ENCODE measurements at regions not wholly inside any gene's neighbourhood (a gene's known extent, or its start where the extent isn't known, plus 50 kb on each side); places are given as distances from the start of the nearest gene placed in this dataset.

GRCh38 chr3:180116658-180117057, 79.9 kb upstream of the PEX5L start:
- no peaks in the 10 kb centered on the region for H4K20me1 ChIP-seq (ENCODE audit: insufficient read depth, low read length)
- no peak overlapping the region for H2AFZ ChIP-seq (ENCODE audit: low read length)
- no peak overlapping the region for H3K9ac ChIP-seq (ENCODE audit: low read length)
- no peak overlapping the region for H3K27ac ChIP-seq (ENCODE audit: low read depth, low read length, poor library complexity, severe bottlenecking)
- TF ChIP-seq EZH2 (IDR thresholded peaks at IDR 0.05; ENCODE audit: borderline replicate concordance, low read length) = no peak
- TF ChIP-seq, protein P1, sequence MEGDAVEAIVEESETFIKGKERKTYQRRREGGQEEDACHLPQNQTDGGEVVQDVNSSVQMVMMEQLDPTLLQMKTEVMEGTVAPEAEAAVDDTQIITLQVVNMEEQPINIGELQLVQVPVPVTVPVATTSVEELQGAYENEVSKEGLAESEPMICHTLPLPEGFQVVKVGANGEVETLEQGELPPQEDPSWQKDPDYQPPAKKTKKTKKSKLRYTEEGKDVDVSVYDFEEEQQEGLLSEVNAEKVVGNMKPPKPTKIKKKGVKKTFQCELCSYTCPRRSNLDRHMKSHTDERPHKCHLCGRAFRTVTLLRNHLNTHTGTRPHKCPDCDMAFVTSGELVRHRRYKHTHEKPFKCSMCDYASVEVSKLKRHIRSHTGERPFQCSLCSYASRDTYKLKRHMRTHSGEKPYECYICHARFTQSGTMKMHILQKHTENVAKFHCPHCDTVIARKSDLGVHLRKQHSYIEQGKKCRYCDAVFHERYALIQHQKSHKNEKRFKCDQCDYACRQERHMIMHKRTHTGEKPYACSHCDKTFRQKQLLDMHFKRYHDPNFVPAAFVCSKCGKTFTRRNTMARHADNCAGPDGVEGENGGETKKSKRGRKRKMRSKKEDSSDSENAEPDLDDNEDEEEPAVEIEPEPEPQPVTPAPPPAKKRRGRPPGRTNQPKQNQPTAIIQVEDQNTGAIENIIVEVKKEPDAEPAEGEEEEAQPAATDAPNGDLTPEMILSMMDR (IDR thresholded peaks at IDR 0.05; ENCODE audit: low read length) = no peak
- no peaks in the 10 kb centered on the region for H3K79me2 ChIP-seq (ENCODE audit: insufficient read depth, low read length)
- H3K36me3 ChIP-seq (ENCODE audit: insufficient read depth, low read length) = no peaks in the 10 kb centered on the region
- no peaks in the 10 kb centered on the region for H3K27me3 ChIP-seq (ENCODE audit: insufficient read depth, low read length)
- no peaks in the 10 kb centered on the region for H3K9me3 ChIP-seq (ENCODE audit: low read length)
- no peaks in the 10 kb centered on the region for H3K4me1 ChIP-seq (ENCODE audit: insufficient read depth, low read length, severe bottlenecking)
- H3K4me2 ChIP-seq (ENCODE audit: low read length) = no peak overlapping the region
- H3K9me2 ChIP-seq (ENCODE audit: low read depth, low read length) = no peaks in the 10 kb centered on the region
- H3F3A ChIP-seq (ENCODE audit: insufficient read depth, low read length) = no peaks in the 10 kb centered on the region
- no peak overlapping the region for H3K4me3 ChIP-seq (ENCODE audit: low read depth, low read length, poor library complexity, severe bottlenecking)

GRCh38 chr3:180117381-180118163, 80.8 kb upstream of the PEX5L start:
- H3K27me3 ChIP-seq (ENCODE audit: insufficient read depth, low read length) = no peaks in the 10 kb centered on the region
- H3F3A ChIP-seq (ENCODE audit: insufficient read depth, low read length) = no peaks in the 10 kb centered on the region
- no peak overlapping the region for H3K4me3 ChIP-seq (ENCODE audit: low read depth, low read length, poor library complexity, severe bottlenecking)
- no peak overlapping the region for H3K9ac ChIP-seq (ENCODE audit: low read length)
- no peaks in the 10 kb centered on the region for H3K9me3 ChIP-seq (ENCODE audit: low read length)
- H2AFZ ChIP-seq (ENCODE audit: low read length) = no peak overlapping the region; the same call in 1 of the 2 replicates
- H3K36me3 ChIP-seq (ENCODE audit: insufficient read depth, low read length) = no peaks in the 10 kb centered on the region
- no peaks in the 10 kb centered on the region for H3K79me2 ChIP-seq (ENCODE audit: insufficient read depth, low read length)
- H4K20me1 ChIP-seq (ENCODE audit: insufficient read depth, low read length) = no peaks in the 10 kb centered on the region
- no peak overlapping the region for H3K27ac ChIP-seq (ENCODE audit: low read depth, low read length, poor library complexity, severe bottlenecking)
- H3K9me2 ChIP-seq (ENCODE audit: low read depth, low read length) = no peaks in the 10 kb centered on the region
- no peaks in the 10 kb centered on the region for H3K4me1 ChIP-seq (ENCODE audit: insufficient read depth, low read length, severe bottlenecking)
- no peak for TF ChIP-seq EZH2 (IDR thresholded peaks at IDR 0.05; ENCODE audit: borderline replicate concordance, low read length)
- TF ChIP-seq, protein P1 (IDR thresholded peaks at IDR 0.05; ENCODE audit: low read length) = no peak
- no peak overlapping the region for H3K4me2 ChIP-seq (ENCODE audit: low read length)

DNA sequence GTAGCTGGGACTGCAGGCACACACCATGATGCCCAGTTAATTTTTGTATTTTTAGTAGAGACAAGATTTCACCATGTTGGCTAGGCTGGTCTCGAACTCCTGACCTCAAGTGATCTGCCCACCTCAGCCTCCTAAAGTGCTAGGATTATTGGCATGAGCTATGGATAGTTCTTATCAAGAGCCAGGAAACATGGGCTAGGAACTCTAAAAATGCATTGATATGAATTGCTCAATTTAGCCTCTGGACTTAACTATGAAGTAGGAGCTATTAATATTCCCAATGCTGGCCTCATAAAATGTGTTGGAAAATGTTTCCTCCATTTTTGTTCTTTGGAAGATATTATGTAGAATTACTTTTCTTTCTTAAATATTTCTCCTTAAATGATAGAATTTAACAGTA, 82.8 kb upstream of the PEX5L start:
- Histone ChIP-seq H3K4me3 (ENCODE audit: low read depth, low read length, poor library complexity, severe bottlenecking) (no peak overlapping the region), H2AFZ (ENCODE audit: low read length) (no peak overlapping the region), H4K20me1 (ENCODE audit: insufficient read depth, low read length) (no peaks in the 10 kb centered on the region), H3K9me2 (ENCODE audit: low read depth, low read length) (no peaks in the 10 kb centered on the region), H3K36me3 (ENCODE audit: insufficient read depth, low read length) (no peaks in the 10 kb centered on the region), H3K27ac (ENCODE audit: low read depth, low read length, poor library complexity, severe bottlenecking) (no peak overlapping the region), H3K9me3 (ENCODE audit: low read length) (peaks cover 7% of the 10 kb centered on the region; the same call in 1 of the 2 replicates), H3K4me1 (ENCODE audit: insufficient read depth, low read length, severe bottlenecking) (no peaks in the 10 kb centered on the region), H3K9ac (ENCODE audit: low read length) (no peak overlapping the region), H3K79me2 (ENCODE audit: insufficient read depth, low read length) (no peaks in the 10 kb centered on the region), H3K27me3 (ENCODE audit: insufficient read depth, low read length) (no peaks in the 10 kb centered on the region), H3F3A (ENCODE audit: insufficient read depth, low read length) (no peaks in the 10 kb centered on the region), H3K4me2 (ENCODE audit: low read length) (no peak overlapping the region)
- TF ChIP-seq, protein P1 (IDR thresholded peaks at IDR 0.05; ENCODE audit: low read length) = no peak

Data from OCI-LY1 (cell line).